22Rv1 (cell line): ENCODE measurements at regions not wholly inside any gene's neighbourhood (a gene's known extent, or its start where the extent isn't known, plus 50 kb on each side); places are given as distances from the start of the nearest gene placed in this dataset.

Source experiments
- ZFX ChIP-seq: fragments of 450-650 bp; IDR thresholded peaks from 2 replicates; pipeline ENCODE4 v1.6.1; 2017; ENCODE audit warnings: antibody characterized with exemption, borderline replicate concordance
- TF ChIP-seq, protein P1 (sequence below): fragments of 450-650 bp; IDR thresholded peaks from 2 replicates; pipeline ENCODE4 v1.5.1; 2017; ENCODE audit warnings: mild to moderate bottlenecking

DNA sequence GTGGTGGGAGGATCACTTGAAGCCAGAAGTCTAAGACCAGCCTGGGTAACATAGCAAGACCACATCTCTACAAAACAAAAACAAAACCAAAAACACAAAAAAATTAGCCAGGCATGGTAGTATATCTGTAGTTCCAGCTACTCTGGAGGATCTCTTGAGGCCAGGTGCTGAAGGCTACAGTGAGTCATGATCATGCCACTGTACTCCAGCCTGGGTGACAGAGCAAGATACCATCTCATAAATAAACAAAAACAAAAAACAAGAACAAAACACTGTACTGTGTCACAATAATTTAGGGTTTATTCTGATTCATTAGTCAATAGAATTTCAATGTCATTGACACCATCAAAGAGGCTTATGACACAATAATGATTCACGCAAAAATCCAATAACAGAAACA, 1121.7 kb upstream of the MAP3K7 start:
- TF ChIP-seq, protein P1, sequence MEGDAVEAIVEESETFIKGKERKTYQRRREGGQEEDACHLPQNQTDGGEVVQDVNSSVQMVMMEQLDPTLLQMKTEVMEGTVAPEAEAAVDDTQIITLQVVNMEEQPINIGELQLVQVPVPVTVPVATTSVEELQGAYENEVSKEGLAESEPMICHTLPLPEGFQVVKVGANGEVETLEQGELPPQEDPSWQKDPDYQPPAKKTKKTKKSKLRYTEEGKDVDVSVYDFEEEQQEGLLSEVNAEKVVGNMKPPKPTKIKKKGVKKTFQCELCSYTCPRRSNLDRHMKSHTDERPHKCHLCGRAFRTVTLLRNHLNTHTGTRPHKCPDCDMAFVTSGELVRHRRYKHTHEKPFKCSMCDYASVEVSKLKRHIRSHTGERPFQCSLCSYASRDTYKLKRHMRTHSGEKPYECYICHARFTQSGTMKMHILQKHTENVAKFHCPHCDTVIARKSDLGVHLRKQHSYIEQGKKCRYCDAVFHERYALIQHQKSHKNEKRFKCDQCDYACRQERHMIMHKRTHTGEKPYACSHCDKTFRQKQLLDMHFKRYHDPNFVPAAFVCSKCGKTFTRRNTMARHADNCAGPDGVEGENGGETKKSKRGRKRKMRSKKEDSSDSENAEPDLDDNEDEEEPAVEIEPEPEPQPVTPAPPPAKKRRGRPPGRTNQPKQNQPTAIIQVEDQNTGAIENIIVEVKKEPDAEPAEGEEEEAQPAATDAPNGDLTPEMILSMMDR = no peak
- TF ChIP-seq ZFX = no peak
